Femur (tissue), 1 donor: ENCODE measurements at regions not wholly inside any gene's neighbourhood (a gene's known extent, or its start where the extent isn't known, plus 50 kb on each side); places are given as distances from the start of the nearest gene placed in this dataset.
A peak's percentile ranks its signal among the peaks of the same experiment; 100 is the strongest.

Experiments used
- DNase-seq: peaks from one replicate; pipeline ENCODE4 v3.0.0-alpha.2; 2017

DNA sequence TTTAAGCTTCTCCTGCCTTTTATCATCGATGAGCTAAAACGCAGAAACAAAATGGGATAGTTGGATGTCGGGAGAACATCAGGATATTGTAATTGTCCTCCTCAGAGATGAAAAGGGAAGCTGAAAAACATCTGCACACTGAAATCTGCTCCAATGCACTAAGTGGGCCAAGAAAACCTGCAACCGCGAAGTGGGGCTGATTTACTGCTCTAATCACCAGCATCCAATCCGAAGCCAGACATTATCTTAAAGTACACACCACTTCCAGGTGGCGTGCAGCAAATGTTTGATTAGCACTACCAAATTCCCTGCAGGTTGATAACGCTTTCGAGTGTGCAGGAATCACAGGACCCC, 230.3 kb upstream of the SLC14A2 start:
- DNase-seq = peak; percentile 32

DNA sequence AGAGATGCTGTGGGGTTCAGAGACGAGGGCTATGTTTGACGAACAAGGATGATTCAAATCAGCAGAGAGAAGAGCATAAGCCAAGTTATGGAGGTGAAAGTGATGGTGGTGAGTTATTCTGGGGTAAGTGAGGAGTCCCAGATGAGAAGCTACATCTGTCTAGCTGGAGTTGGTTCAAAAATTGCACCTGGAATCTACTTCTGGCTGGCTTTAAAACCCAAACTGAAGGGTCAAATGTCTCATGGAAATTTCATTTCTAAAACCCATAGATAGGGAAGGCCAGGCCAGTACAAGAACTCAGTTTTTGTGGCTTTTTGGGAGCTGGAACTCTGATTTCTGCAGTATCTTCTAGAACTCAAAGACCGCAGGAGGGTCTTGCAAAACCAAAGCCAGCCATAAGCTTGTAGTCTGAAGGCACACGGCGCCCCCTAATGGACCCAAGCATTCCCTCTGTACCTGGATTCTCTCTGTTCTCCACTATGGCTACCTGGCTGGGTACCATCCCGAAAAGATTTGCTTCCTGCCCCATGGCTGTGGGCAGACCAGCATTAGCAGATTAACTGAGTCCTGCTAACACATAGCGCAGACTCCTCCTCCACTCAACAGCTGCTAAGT, 229.1 kb upstream of the SLC14A2 start:
- DNase-seq = peak; percentile 43

GRCh38 chr18:45387229-45387628, 228.0 kb upstream of the SLC14A2 start:
- DNase-seq = no peak

DNA sequence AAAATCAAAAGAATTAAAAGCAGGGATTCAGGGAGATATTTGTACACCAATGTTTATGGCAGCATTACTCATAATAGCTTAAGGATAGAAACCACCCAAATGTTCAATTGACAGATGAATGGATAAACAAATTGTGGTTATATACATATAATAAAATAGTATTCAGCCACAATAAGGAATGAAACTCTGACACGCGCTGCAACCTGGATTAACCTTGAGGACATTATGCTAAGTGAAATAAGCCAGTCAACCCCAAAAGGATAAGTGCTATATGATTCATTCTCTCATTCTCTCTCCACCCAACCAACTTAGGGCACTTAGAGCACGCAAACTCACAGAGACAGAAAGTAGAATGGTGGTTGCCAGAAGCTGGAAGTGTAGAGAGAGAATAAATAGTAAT, 216.8 kb upstream of the SLC14A2 start:
- DNase-seq = no peak

DNA sequence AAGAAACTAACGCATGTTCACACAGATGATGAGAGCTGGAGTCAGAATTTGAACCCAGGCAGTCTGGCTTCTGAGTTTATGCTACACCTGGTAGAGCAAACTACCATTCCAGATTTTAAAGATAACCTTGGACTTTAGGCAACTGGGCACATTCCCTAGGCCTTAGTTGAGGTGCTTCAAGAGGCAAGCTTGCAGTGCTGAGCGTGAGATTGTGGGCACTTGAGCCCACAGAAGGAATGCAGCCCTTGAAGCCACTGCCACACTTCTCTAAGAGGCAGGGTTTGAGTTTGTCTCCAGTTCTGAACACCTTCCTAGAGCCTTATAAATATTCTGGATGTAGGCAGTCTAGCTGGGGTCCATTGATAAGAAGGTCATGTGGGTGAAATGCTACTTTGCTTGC, 216.1 kb upstream of the SLC14A2 start:
- DNase-seq = no peak

GRCh38 chr18:45399643-45400042, 215.6 kb upstream of the SLC14A2 start:
- DNase-seq = no peak

DNA sequence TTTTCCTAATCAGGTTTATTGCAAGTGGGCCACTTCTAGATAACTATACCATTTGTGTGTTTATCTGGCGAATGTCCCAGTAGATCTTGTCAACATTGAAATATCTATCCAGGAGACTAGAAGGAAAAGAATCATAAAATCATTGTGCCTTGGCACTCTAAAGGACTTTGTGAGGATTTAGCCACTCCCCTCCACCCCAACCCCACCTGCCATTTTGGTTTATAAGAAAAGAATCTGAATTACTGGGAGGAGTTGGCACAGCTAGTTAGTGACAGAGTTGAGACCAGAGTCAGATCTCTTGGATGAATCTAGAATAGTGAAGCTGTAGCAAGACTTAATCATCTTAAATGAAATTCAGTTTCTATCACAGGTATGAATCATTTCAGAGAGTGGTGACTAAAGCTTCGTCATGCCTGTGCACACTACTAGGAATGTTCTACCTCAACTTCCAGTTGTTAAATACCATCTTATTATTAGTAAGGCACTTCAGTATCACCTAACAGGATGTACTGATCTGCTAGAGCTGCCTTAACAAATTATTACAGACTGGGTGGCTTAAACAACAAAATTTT, 212.7 kb upstream of the SLC14A2 start:
- DNase-seq = no peak

GRCh38 chr18:45403341-45404049, 211.8 kb upstream of the SLC14A2 start:
- no peak for DNase-seq

- no peak for DNase-seq
These were observed 207.1 kb upstream of the SLC14A2 start for GRCh38 chr18:45408218-45408617.

- no peak for DNase-seq
These were observed 205.3 kb upstream of the SLC14A2 start for GRCh38 chr18:45409971-45410370.

- no peak for DNase-seq
These were observed 202.7 kb upstream of the SLC14A2 start for GRCh38 chr18:45412577-45412976.

GRCh38 chr18:45413180-45413836, 202.0 kb upstream of the SLC14A2 start:
- DNase-seq = no peak

DNA sequence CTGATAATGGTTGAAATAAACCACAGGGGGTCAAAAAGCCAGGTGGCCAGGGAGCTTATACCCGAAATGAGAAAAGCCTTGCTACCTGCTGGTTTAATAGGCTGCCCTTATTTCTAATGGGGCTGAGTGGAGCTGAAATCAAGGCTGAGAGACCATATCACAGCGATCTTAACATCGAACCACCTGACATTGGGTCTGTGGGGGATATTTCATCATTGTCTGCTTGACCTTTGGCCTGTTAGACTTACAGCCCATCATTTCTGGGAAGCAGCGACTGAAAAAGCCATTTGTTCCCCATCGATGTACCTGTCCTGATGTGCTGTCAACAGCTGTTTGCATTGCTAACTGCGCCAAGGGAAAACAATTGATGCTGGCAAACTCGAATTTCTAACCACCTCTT, 199.7 kb upstream of the SLC14A2 start:
- no peak for DNase-seq

DNA sequence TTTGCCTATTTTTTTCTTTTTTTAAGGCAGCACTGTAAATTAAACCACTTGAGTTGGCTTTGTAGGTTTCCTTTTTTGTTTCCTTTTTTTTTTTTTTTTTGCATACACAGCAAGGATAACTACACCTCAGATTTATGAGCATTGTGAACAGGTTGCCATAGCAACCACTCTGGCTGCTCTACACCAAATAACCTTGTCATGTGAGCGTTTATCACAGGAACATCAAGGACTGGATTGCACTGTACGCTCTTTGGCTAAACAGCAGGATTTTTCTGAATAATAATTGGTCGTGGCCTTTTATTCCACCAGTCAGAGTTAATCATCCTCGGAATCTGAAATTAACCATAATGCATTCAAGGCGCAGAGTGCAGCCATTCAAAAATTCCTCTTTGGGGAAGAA, 199.1 kb upstream of the SLC14A2 start:
- no peak for DNase-seq

DNA sequence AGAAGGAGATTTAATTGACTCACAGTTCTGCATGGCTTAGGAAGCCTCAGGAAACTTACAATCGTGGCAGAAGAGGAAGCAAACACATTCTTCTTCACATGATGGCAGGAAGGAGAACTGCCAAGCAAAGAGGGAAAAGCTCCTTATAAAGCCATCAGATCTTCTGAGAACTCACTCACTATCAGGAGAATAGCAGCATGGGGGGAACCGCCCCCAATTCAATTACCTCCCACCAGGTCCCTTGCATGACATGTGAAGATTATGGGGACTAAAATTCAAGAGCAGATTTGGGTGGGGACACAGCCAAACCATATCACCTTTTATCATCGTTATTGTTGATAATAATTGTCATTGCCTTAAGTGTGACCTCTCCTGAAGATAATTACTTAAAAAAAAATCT, 197.9 kb upstream of the SLC14A2 start:
- no peak for DNase-seq

DNA sequence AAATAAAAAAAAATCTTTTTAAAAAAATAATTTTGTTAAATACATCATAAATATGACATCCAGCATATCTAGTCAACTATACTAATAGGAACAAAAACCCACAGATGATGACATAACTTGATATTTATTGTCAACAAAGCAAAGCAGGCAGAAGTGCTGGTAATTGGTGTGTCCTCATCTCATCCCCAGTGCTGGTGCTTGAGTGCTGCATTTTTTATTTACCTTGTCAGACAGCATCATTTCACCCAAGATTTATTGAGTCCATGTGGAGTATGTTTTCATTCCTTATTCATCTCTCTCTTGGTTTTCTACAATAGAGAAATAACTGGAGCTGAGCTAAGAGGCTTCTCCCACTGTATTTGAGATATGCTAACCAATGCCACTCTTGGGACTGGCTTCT, 191.6 kb upstream of the SLC14A2 start:
- DNase-seq = no peak

DNA sequence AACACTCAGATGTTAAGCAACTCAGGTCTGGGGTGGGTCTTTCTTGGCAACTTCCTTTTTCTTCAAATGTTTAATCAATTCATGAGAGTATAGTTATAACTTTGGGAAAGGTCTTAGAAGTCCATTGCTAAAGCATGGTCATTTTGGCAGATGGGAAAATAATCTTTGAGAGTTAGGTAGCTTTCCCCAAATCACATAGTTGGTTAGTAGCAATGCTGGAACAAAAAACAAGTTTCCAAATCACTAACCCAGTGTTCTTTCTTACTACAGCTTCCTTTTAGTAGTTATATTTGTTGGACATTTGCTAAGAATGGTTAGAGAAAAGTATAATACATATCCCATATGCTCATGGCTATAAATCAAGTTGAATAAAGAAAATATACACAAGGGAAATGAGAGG, 185.2 kb upstream of the SLC14A2 start:
- no peak for DNase-seq

- no peak for DNase-seq
These were observed 179.5 kb upstream of the SLC14A2 start for GRCh38 chr18:45435810-45436209.

- no peak for DNase-seq
These were observed 177.9 kb upstream of the SLC14A2 start for GRCh38 chr18:45437366-45437765.

GRCh38 chr18:45439851-45440645, 175.2 kb upstream of the SLC14A2 start:
- DNase-seq = no peak

- no peak for DNase-seq
These were observed 174.0 kb upstream of the SLC14A2 start for GRCh38 chr18:45441110-45441847.

- no peak for DNase-seq
These were observed 171.2 kb upstream of the SLC14A2 start for GRCh38 chr18:45444040-45444439.
